Suppressor macrophage treated with lipopolysaccharide for 1 hour (primary cell): ENCODE measurements at regions not wholly inside any gene's neighbourhood (a gene's known extent, or its start where the extent isn't known, plus 50 kb on each side); places are given as distances from the start of the nearest gene placed in this dataset.
A peak's percentile ranks its signal among the peaks of the same experiment; 100 is the strongest.

ENCODE experiments used
- DNase-seq, 3 donors: peaks; one replicate each; pipeline ENCODE4 v3.0.0-alpha.2; 2020 to 2022

DNA sequence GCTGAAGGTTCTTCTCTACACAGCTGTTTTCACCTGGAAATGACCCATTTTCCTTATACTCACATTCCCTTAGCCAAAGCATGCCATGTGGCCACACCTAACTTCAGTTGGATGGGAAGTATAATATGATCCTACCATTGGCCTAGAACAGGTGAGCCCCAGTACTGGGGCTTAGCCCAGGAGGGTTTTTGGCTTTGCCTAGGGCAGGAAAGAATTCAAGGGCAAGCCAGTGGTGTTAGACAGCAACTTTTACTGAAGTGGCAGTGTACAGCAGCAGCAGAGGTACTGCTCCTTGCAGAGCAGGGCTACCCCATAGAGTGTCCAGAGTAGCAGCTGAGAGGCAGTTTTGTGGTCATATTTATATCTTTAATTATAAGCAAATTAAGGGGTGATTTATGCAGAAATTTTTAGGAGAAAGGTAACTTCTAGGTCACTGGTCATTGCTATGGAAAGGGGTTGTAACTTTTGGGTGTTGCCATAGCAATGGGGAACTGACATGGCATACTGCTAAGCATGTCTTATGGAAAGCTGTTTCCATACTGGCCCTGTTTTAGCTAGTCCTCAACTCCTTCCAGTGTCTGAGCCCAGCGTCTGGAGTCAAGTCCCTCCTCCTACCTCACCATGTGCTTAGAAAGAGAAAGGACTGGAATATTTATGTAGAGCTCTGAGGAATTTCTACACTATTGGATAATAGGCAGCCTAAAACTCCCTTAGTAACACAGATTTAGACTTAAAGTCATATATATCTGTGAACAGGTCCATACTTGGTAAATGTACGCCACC, 109.0 kb upstream of the DTNA start:
- DNase-seq = no peak

DNA sequence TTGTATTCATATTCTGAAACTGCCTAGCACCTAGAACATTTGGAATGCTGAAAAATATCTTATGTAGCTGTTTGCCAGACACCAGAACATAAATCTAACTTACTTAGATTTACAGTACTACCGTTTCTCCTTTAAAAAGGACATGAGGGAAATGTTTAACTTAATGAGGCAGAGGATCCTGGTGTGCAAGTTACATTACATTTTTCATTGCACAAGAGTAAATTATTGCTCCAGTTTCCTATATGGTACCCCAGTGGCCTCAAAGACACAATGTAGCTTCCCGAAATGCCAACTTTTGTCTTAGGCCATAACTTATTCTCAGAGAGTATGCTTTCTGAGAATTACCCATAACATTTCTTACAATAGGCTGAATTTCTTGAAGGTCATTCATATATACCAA, 105.5 kb upstream of the DTNA start:
- DNase-seq = peak in 1 of 3 donors; percentile 6

DNA sequence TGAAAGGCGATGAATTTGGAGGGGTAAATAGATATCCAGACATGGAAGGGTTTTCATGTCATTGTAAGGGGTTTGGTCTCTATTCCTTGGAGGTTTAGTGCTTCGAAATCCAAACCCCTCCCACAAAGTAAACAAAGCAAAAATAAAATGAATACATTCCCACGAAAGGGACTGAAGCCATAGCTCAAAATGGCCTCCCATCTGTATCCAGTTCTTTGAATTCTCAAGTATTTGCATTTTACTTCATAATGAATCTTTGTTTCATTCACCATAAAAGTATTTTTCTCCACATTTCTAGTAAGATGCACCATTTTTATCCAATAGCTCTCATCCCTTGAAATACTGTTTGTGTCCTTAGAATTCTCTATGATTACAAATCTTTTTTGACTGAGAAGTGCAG, 103.2 kb upstream of the DTNA start:
- no peak for DNase-seq

GRCh38 chr18:34608064-34608463, 102.0 kb upstream of the DTNA start:
- no peak for DNase-seq

GRCh38 chr18:34609986-34610648, 100.0 kb upstream of the DTNA start:
- no peak for DNase-seq

DNA sequence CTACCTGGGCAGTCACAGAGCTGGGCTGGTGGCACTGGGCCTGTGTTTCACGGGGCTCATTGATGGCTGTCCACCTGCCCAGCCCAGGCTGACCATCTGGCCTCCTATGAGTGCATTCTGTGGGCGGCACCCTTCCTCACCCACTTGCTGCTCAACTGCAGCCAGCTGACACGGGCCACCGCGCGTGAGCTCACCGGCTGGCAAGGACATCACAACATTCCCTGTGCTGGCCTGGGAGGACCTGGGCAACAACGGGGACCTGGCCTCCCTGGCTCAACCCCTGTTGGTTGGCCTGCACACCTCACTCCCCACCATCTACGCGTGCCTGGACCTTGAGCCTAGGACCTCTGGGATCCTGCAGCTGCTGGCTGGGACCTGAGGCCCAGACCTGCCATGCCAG, 98.2 kb upstream of the DTNA start:
- no peak for DNase-seq

GRCh38 chr18:34620258-34620861, 89.7 kb upstream of the DTNA start:
- DNase-seq = no peak

- DNase-seq = no peak
These were observed 86.5 kb upstream of the DTNA start for GRCh38 chr18:34623557-34623956.

DNA sequence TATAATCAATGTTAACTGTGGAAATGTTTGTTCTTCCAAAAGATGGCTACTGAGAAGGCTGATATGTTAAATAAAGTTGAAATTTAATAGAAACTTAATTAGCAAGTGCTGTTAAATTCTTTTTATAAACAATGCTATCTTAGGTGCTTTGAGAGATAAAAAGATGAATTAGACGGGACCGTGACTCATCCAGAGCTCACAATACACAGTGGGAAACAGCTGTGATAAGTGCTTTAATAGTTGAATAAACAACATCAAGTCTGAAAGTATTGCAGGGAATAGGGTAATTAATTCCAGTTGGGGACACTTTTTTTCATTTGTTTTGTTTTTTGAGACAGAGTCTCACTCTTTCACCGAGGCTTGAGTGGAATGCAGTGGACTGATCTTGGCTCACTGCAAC, 85.5 kb upstream of the DTNA start:
- DNase-seq = no peak

DNA sequence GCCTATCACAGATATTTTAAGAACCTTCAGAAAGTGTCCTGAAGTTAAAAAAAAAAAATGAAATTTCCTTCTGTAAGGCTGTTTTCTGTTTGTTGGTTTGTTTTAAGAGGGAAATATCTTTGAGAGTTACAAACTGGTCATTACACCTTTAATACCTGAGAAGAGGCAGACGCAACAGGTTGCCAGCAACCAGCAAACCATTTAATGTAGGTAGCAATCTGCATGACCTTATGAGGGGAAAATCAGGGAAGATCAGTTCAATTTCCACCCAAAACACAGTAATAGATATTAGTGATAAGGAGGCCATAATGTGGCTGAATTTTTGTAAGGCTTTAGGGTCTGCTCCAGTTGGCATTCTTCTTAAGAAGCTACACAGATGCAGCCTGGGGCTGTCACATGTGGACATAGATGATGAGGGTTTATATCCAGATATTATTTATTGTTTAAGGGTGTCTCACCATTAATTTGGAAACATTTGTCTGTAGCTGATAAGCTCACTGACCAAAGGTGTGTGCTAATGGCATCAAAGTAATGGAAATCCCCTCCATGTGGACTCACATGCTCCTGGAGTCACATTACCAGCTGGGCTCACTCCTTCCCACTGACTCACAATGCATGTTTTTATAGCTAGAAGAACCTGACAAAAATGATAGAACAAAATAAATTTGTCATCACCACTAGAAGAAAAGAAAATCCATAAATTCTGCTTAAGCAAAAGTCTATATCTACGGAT, 83.5 kb upstream of the DTNA start:
- no peak for DNase-seq

DNA sequence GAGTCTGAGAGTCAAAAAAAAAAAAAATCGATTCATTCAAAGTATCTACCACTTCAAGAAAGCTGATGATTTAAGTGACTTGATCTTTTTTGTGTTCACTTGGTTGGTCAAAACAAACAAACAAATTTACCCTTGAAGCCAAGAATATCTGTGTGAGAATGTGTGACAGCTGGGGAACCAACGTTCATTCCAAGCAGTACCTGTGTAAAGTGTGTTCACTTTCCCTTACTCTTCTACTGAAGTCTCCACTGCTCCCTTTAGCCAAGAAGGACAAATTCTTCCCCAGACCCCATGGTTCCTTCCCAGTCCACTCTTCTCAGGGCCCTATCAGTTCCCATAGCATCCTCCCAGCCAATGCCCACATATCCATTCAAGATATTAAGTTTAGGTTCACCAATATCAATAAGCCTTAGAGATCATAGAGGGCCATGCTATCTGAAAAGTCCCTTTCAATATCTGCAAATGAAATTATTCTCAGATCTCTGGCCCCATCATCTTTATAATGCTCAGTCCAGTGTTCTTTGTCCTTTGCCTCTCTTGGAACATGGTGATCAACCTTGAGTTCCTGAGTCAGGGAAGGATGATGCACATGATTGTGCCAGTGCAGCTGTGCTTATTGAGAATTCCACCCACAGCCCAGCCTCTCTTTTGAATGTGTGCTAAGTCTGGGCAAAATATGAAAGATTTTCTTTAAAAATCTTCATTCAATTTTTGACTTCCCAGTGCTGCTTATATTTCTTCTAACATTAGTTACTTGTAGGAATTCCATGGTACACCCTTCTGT, 82.8 kb upstream of the DTNA start:
- DNase-seq = no peak

GRCh38 chr18:34631093-34631966, 78.8 kb upstream of the DTNA start:
- no peak for DNase-seq

- no peak for DNase-seq
These were observed 77.8 kb upstream of the DTNA start for GRCh38 chr18:34632321-34632720.

- no peak for DNase-seq
These were observed 76.7 kb upstream of the DTNA start for GRCh38 chr18:34633368-34633767.

DNA sequence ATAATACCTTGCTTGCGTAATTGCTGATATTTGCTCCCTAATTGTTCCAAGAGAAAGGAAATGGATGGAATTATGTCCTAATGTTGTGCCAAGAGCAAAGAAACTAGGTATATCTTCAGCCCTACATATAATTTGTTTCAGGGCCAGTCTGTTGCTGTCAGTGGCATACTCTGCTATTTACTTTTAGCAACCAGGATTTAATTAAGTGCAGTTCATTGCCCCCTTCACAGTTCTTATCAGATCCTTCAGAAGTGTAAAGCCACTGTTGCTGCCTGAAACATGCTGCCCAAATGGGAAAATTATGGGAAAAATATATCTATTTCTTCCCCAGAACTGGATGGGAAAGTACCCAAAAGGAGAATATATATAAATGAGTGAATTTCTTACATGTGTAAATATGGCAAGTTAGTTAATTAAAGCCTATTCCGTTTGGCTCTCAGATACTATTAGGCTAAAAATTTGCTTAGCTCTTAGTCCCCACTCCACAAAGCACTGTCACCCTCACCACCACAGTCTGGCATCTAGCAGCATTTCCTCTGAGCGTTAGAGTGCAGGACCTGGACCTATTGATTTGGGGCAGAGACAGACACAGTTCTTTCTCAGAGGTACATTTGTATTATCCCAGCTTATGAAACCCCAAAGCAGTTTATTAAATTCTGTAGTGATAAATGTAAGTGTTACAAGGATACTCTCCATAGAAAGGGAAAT, 72.8 kb upstream of the DTNA start:
- no peak for DNase-seq

DNA sequence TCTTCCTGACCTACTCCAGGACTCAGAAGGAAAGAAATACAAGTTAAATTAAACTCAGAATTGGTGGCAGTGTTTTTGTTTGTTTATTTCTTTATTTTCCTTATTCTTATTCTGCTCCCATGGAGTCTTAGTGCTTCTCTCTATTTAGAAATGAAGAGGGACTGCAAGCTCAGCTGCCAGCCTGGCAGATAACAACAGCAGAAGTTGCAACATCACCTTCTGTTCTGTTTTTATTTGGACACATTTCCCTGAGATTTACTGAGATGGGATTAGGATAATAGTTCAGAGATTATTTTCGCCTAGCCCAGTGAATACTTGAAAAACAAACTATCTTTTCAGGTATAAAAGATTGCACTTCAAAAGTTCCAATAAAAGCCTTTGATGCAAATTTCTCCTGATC, 70.4 kb upstream of the DTNA start:
- DNase-seq = no peak

- no peak for DNase-seq
These were observed 69.8 kb upstream of the DTNA start for GRCh38 chr18:34640276-34640675.

DNA sequence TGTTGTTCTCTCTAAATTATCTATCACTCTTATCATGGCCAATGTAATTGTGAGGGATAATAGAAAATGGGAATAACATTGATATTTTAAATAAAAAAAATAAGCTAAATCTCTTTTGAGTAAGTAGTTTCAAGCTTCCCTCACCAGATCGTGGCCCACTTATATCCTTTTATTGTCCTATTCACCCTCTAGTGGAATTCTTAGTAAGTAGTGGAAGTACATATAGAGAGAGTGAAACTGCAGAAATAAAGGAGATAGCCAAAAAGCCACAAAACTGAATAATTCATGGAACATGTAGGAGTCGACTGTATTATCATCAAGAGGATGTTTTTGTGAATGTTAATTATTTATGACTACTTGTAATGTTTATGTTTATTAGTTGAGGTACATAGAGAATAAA, 66.1 kb upstream of the DTNA start:
- no peak for DNase-seq

- no peak for DNase-seq
These were observed 62.8 kb upstream of the DTNA start for GRCh38 chr18:34647251-34647650.

DNA sequence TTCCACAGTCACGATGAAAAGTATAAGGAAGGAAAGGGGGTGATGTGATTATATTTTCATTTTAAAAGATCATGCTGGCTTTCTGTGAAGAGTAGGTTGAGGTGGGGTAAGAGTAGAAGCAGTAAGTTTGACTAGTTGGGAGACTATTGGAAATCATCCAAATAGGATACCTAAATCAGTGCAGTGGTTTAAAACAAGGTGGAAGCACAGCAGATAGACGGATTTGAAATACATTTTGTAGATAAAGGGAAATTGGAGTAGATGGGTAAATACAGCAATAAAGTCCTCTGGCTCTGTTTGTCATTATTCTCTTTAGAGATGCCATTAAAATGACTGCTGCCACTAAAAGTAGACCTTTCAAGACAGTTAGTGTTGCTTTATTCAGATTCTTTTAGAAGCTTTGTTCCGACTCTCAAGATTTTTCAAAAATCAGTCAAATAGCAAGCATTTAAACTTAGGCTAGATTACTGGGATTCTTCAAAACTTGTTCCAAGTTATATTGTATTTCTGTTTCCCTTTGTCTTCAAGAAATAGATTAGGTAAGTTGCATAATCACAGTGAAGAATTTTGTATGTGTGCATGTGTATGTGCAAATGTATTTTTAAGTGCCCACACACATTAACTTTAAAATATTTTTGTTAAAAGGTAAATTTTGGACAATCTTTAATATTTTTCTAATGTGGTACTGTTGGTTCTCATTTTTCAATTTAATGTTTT, 61.7 kb upstream of the DTNA start:
- no peak for DNase-seq
